ENCODE measurements at regions not wholly inside any gene's neighbourhood (a gene's known extent, or its start where the extent isn't known, plus 50 kb on each side); places are given as distances from the start of the nearest gene placed in this dataset.

DNA sequence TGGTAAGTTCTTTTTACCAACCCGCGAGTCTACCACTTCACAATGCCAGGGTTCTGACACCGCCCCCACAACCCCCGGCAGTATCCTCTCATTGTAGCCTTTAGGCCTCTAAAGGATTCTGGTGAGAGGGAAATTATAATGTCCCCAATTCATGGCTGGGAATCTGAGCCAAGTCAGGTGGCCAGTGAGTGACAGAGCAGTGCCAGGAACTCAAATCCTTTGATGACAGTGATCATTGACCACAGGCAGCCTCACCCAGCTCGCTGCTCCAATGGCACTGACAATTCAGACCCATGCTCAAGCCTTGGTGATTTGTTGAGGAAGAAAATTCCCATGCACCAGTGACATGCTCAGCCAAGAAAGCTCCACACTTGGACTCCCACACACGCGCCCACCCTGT lies 63.4 kb upstream of the CSF1 start:
- CTCF ChIA-PET = no interaction called here
- TF ChIP-seq NR3C1 (CRISPR knock-in tag; conservative IDR thresholded peaks at IDR 0.05; ENCODE audit: low read depth) (no peak), GABPB1 (CRISPR knock-in tag; IDR thresholded peaks at IDR 0.05) (no peak), ZNF219 (CRISPR knock-in tag; IDR thresholded peaks at IDR 0.05; ENCODE audit: borderline replicate concordance) (no peak), NR2C2 (CRISPR knock-in tag; IDR thresholded peaks at IDR 0.05) (no peak), ZNF317 (CRISPR knock-in tag; IDR thresholded peaks at IDR 0.05; ENCODE audit: borderline replicate concordance, low read depth) (no peak), IRF2 (CRISPR knock-in tag; IDR thresholded peaks at IDR 0.05; ENCODE audit: borderline replicate concordance, low read depth) (no peak), MYBL2 (CRISPR knock-in tag; IDR thresholded peaks at IDR 0.05) (no peak), RELA (CRISPR knock-in tag; IDR thresholded peaks at IDR 0.05; ENCODE audit: borderline replicate concordance) (no peak), NFATC4 (CRISPR knock-in tag; IDR thresholded peaks at IDR 0.05) (no peak), SMAD4 (CRISPR knock-in tag; IDR thresholded peaks at IDR 0.05) (no peak), FOXJ3 (CRISPR knock-in tag; IDR thresholded peaks at IDR 0.05; ENCODE audit: borderline replicate concordance) (no peak), ZSCAN18 (CRISPR knock-in tag; IDR thresholded peaks at IDR 0.05) (no peak)
- TF ChIP-seq, protein P1, sequence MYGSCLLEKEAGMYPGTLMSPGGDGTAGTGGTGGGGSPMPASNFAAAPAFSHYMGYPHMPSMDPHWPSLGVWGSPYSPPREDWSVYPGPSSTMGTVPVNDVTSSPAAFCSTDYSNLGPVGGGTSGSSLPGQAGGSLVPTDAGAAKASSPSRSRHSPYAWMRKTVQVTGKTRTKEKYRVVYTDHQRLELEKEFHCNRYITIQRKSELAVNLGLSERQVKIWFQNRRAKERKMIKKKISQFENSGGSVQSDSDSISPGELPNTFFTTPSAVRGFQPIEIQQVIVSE (CRISPR knock-in tag; IDR thresholded peaks at IDR 0.05; ENCODE audit: borderline replicate concordance) = no peak
- TF ChIP-seq, protein P2, sequence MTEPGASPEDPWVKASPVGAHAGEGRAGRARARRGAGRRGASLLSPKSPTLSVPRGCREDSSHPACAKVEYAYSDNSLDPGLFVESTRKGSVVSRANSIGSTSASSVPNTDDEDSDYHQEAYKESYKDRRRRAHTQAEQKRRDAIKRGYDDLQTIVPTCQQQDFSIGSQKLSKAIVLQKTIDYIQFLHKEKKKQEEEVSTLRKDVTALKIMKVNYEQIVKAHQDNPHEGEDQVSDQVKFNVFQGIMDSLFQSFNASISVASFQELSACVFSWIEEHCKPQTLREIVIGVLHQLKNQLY (CRISPR knock-in tag; IDR thresholded peaks at IDR 0.05) = no peak
- TF ChIP-seq, protein P3, sequence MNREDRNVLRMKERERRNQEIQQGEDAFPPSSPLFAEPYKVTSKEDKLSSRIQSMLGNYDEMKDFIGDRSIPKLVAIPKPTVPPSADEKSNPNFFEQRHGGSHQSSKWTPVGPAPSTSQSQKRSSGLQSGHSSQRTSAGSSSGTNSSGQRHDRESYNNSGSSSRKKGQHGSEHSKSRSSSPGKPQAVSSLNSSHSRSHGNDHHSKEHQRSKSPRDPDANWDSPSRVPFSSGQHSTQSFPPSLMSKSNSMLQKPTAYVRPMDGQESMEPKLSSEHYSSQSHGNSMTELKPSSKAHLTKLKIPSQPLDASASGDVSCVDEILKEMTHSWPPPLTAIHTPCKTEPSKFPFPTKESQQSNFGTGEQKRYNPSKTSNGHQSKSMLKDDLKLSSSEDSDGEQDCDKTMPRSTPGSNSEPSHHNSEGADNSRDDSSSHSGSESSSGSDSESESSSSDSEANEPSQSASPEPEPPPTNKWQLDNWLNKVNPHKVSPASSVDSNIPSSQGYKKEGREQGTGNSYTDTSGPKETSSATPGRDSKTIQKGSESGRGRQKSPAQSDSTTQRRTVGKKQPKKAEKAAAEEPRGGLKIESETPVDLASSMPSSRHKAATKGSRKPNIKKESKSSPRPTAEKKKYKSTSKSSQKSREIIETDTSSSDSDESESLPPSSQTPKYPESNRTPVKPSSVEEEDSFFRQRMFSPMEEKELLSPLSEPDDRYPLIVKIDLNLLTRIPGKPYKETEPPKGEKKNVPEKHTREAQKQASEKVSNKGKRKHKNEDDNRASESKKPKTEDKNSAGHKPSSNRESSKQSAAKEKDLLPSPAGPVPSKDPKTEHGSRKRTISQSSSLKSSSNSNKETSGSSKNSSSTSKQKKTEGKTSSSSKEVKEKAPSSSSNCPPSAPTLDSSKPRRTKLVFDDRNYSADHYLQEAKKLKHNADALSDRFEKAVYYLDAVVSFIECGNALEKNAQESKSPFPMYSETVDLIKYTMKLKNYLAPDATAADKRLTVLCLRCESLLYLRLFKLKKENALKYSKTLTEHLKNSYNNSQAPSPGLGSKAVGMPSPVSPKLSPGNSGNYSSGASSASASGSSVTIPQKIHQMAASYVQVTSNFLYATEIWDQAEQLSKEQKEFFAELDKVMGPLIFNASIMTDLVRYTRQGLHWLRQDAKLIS (CRISPR knock-in tag; IDR thresholded peaks at IDR 0.05; ENCODE audit: borderline replicate concordance) = no peak
- TF ChIP-seq, protein P4, sequence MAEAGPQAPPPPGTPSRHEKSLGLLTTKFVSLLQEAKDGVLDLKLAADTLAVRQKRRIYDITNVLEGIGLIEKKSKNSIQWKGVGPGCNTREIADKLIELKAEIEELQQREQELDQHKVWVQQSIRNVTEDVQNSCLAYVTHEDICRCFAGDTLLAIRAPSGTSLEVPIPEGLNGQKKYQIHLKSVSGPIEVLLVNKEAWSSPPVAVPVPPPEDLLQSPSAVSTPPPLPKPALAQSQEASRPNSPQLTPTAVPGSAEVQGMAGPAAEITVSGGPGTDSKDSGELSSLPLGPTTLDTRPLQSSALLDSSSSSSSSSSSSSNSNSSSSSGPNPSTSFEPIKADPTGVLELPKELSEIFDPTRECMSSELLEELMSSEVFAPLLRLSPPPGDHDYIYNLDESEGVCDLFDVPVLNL (CRISPR knock-in tag; IDR thresholded peaks at IDR 0.05; ENCODE audit: borderline replicate concordance, low read depth) = no peak
- TF ChIP-seq, protein P5, sequence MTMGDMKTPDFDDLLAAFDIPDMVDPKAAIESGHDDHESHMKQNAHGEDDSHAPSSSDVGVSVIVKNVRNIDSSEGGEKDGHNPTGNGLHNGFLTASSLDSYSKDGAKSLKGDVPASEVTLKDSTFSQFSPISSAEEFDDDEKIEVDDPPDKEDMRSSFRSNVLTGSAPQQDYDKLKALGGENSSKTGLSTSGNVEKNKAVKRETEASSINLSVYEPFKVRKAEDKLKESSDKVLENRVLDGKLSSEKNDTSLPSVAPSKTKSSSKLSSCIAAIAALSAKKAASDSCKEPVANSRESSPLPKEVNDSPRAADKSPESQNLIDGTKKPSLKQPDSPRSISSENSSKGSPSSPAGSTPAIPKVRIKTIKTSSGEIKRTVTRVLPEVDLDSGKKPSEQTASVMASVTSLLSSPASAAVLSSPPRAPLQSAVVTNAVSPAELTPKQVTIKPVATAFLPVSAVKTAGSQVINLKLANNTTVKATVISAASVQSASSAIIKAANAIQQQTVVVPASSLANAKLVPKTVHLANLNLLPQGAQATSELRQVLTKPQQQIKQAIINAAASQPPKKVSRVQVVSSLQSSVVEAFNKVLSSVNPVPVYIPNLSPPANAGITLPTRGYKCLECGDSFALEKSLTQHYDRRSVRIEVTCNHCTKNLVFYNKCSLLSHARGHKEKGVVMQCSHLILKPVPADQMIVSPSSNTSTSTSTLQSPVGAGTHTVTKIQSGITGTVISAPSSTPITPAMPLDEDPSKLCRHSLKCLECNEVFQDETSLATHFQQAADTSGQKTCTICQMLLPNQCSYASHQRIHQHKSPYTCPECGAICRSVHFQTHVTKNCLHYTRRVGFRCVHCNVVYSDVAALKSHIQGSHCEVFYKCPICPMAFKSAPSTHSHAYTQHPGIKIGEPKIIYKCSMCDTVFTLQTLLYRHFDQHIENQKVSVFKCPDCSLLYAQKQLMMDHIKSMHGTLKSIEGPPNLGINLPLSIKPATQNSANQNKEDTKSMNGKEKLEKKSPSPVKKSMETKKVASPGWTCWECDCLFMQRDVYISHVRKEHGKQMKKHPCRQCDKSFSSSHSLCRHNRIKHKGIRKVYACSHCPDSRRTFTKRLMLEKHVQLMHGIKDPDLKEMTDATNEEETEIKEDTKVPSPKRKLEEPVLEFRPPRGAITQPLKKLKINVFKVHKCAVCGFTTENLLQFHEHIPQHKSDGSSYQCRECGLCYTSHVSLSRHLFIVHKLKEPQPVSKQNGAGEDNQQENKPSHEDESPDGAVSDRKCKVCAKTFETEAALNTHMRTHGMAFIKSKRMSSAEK (CRISPR knock-in tag; IDR thresholded peaks at IDR 0.05; ENCODE audit: borderline replicate concordance) = no peak
- TF ChIP-seq, protein P6, sequence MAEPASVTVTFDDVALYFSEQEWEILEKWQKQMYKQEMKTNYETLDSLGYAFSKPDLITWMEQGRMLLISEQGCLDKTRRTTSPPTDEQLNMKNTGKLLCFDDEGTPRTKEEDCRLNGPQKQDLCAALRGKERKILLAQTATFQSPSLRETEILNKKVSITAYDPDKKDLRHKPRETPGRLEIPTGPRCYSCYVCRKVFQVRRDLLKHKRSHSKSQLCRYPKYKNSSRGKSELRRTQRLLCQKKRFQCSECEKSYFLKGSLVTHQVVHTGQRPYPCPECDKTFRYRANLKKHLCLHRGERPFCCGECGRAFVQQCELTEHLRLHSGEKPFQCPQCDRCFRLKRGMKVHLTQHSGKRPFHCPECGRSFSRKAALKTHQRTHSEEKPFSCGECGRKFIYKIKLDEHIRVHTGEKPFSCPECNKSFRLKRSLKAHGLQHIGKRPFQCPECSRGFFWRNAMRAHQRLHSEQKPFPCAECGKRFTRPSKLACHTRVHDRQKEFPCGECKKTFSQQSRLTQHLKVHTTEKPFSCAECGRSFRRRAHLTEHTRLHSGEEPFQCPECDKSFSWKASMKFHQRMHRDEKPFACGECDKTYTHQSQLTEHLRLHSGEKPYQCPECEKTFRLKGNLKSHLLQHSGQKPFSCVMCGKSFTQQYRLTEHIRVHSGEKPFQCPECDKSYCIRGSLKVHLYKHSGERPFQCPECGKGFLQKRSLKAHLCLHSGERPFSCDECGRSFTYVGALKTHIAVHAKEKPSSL (CRISPR knock-in tag; conservative IDR thresholded peaks at IDR 0.05) = no peak

More for the DNA sequence above, 63.4 kb upstream of the CSF1 start:
- Mint-ChIP-seq H3K27ac (no peak overlapping the region), H3K36me3 (no peaks in the 10 kb centered on the region; the same call in 1 of the 2 replicates), H3K4me3 (no peak overlapping the region), H3K4me1 (no peaks in the 10 kb centered on the region), H3K9me3 (peaks cover 15% of the 10 kb centered on the region), H3K27me3 (ENCODE audit: low read depth) (no peaks in the 10 kb centered on the region)
- POLR2A ChIA-PET = no interaction called here
- ATAC-seq = no peak
- DNase-seq (ENCODE audit: low spot score) = no peak
